Cerebellar nuclear complex (tissue), 1 donor: ENCODE measurements at regions not wholly inside any gene's neighbourhood (a gene's known extent, or its start where the extent isn't known, plus 50 kb on each side); places are given as distances from the start of the nearest gene placed in this dataset.

Experiments
- DNase-seq, 2 experiments: peaks; one replicate each; lab custom pipeline; 2025; lab: John Stamatoyannopoulos, UW

DNA sequence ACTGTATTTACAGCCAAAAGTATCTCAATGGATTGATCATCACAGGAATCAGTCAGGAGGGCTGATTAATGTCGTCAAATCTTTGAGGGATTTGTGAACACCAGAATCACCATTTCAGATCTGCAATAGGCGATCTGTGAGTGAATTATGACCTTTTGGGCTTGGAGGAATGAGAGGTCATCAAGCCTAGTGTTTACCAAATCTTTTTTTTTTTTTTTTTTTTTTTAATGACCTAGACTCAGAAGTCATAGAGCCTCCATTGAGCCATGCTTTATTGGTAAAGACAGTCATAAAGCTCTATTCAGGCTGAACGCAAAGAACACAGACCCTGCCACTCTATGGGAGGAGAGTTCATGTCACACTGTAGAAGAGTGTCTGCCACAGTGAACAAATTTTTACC, 97.7 kb downstream of the SOCS6 start:
- DNase-seq, result no peak

DNA sequence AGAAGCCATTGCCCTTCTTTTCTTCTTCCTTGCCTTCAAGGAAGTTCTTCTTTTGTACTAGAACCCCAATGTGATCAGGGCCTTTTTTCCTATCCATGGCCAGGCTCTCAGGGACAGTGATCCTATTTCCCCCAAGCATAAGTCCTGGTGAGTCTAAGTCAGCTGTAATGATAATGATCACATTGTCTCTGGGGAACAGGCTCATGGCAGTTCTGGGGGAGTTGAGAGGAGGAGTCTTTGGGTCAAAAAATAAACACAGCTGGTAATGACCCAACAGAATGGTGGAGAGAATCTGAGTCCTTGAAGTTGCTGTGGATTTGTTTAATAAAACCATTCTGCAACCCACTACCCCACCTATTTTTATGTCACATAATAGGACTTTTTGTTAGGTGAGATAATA, 96.6 kb downstream of the SOCS6 start:
- DNase-seq, result no peak

DNA sequence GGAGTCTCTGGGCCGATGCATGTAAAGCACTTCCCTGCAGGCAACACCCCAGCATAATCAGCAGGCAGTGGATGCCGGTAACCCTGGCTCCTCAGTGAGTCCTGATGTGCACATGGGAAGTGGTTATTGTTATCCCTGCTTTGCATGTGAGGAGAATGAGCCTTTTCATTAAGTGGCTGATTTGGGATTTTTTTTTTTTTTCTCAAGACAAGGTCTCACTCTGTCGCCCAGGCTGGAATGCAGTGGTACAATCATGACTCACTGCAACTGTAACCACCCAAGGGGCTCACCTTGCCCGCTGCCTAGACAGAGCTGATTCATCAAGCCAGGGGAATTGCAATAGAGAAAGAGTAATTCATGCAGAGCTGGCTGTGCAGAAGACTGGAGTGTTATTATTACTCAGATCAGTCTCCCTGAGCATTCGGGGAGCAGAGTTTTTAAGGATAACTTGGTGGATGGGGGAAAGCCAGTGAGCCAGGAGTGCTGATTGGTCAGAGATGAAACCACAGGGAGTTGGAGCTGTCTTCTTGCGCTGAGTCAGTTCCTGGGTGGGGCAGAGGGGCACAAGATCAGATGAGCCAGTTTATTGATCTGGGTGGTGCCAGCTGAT, 95.4 kb downstream of the SOCS6 start:
- no peak for DNase-seq

GRCh38 chr18:70382992-70383717, 94.3 kb downstream of the SOCS6 start:
- no peak for DNase-seq

GRCh38 chr18:70382017-70382416, 93.2 kb downstream of the SOCS6 start:
- no peak for DNase-seq

DNA sequence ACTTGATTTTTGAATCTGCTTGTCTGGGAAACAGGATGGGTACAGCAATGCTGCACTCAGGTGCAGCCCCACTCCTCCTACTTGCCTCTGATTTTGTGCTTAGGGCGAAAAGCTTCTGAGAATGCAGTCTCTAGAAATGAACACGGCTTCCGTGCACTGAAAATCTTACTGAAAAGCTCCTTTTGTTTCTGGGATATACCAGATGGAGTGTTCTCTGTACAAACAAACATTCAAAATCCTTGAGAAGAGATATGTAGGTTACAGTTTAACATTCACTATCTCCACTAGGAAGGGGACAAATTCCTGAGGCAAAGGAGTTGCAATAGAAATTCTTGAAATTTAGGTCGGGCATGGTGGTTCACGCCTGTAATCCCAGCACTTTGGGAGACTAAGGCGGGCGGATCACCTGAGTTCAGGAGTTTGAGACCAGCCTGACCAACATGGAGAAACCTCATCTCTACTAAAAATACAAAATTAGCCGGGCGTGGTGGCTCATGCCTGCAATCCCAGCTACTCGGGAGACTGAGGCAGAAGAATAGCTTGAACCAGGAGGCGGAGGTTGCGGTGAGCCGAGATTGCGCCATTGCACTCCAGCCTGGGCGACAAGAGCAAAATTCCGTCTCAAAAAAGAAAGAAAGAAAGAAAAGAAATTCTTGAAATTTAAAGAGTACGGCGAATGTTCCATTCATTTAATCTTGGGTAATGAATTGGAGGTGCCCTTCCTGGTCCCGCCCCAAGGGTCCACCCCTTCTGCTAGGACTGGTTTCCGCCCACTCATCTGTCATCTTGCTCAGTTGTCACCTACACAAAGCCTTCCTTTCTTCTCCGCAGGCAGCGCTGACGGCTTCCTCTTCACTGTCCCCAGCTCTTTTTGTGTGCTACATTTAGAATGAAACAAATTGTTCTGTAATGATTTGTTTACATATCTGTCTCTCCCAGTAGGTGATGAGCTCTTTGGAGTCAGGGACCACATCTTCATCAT, 92.4 kb downstream of the SOCS6 start:
- no peak for DNase-seq
